HepG2 (cell line): ENCODE measurements at regions not wholly inside any gene's neighbourhood (a gene's known extent, or its start where the extent isn't known, plus 50 kb on each side); places are given as distances from the start of the nearest gene placed in this dataset.

Experiments
- FOXO4 ChIP-seq: sonication (generic); formaldehyde crosslinking; conservative IDR thresholded peaks from 2 replicates; pipeline ENCODE4 v1.8.1; 2023; ENCODE audit warnings: missing genetic modification reagents
- HHEX ChIP-seq: IDR thresholded peaks from 2 replicates; pipeline ENCODE4 v1.6.1; 2016; ENCODE audit warnings: control low read depth
- HMG20B ChIP-seq: conservative IDR thresholded peaks from 2 replicates; pipeline ENCODE4 v1.6.1; 2016; ENCODE audit warnings: missing genetic modification reagents, missing compliant biosample characterization
- MAFF ChIP-seq: IDR thresholded peaks from 2 replicates; pipeline ENCODE4 v1.6.1; 2011; ENCODE audit warnings: low read depth, low read length, improper control_type of control experiment
- MBNL3 ChIP-seq: fragments of 250-450 bp; sonication (Bioruptor Pico); conservative IDR thresholded peaks from 2 replicates; pipeline ENCODE4 v1.8.0; 2022; ENCODE audit warnings: mild to moderate bottlenecking, inconsistent platforms
- RFX3 ChIP-seq: IDR thresholded peaks from 2 replicates; pipeline ENCODE4 v1.6.1; 2016; ENCODE audit warnings: missing biosample characterization, missing genetic modification reagents
- SKIL ChIP-seq: sonication (generic); formaldehyde crosslinking; IDR thresholded peaks from 2 replicates; pipeline ENCODE4 v1.8.0; 2022; ENCODE audit warnings: missing genetic modification reagents, mild to moderate bottlenecking, moderate library complexity, borderline replicate concordance
- U2AF2 ChIP-seq: fragments of 200-400 bp; formaldehyde crosslinking; IDR thresholded peaks from 2 replicates; pipeline ENCODE4 v1.6.1; 2017; ENCODE audit warnings: low read depth, mild to moderate bottlenecking, low read length
- ZNF276 ChIP-seq: sonication (generic); formaldehyde crosslinking; IDR thresholded peaks from 2 replicates; pipeline ENCODE4 v1.4.0; 2020; ENCODE audit warnings: mild to moderate bottlenecking, low read depth, missing genetic modification reagents
- ZNF367 ChIP-seq: sonication (generic); formaldehyde crosslinking; IDR thresholded peaks from 2 replicates; pipeline ENCODE4 v1.4.0; 2020; ENCODE audit warnings: missing genetic modification reagents, borderline replicate concordance
- ZNF407 ChIP-seq: sonication (generic); formaldehyde crosslinking; IDR thresholded peaks from one replicate; pipeline ENCODE4 v1.5.1; 2020; ENCODE audit warnings: mild to moderate bottlenecking, missing genetic modification reagents; ENCODE audit errors: not compliant biosample characterization
- ZNF619 ChIP-seq: sonication (generic); formaldehyde crosslinking; IDR thresholded peaks from 2 replicates; pipeline ENCODE4 v1.4.0; 2020; ENCODE audit warnings: mild to moderate bottlenecking, missing genetic modification reagents
- ZNF792 ChIP-seq: IDR thresholded peaks from 2 replicates; pipeline ENCODE4 v1.6.1; 2016
- ZNF883 ChIP-seq: sonication (generic); formaldehyde crosslinking; IDR thresholded peaks from 2 replicates; pipeline ENCODE4 v1.5.1; 2020; ENCODE audit warnings: mild to moderate bottlenecking, missing genetic modification reagents; ENCODE audit errors: not compliant biosample characterization

GRCh38 chr3:72144773-72145505 lies 360.0 kb upstream of the PROK2 start (continued):
- no peak for TF ChIP-seq ZNF276 (CRISPR knock-in tag)
- no peak for TF ChIP-seq U2AF2
- no peak for TF ChIP-seq ZNF367 (CRISPR knock-in tag)
- no peak for TF ChIP-seq HHEX
- no peak for TF ChIP-seq MBNL3 (CRISPR knock-in tag)
- no peak for TF ChIP-seq ZNF883 (CRISPR knock-in tag)
- TF ChIP-seq ZNF407 (CRISPR knock-in tag): no peak
- no peak for TF ChIP-seq RFX3
- no peak for TF ChIP-seq ZNF792
- TF ChIP-seq FOXO4 (CRISPR knock-in tag): no peak
- TF ChIP-seq SKIL (CRISPR knock-in tag): peak; percentile 85
- no peak for TF ChIP-seq ZNF619 (CRISPR knock-in tag)
- no peak for TF ChIP-seq MAFF
- 0 out of 2 replicates have a peak, but pooled peaks have one; percentile 23 for TF ChIP-seq HMG20B
